GM10266 (cell line): ENCODE measurements at regions not wholly inside any gene's neighbourhood (a gene's known extent, or its start where the extent isn't known, plus 50 kb on each side); places are given as distances from the start of the nearest gene placed in this dataset.

ENCODE experiments used
- DNase-seq: peaks from one replicate; pipeline ENCODE4 v3.0.0; 2012; ENCODE audit errors: extremely low spot score
- TF ChIP-seq, protein P1 (sequence below): IDR thresholded peaks from 2 replicates; pipeline ENCODE4 v1.5.1; 2012; ENCODE audit warnings: mild to moderate bottlenecking, low read depth; ENCODE audit not compliant: control insufficient read depth, insufficient read depth; ENCODE audit errors: missing control alignments

DNA sequence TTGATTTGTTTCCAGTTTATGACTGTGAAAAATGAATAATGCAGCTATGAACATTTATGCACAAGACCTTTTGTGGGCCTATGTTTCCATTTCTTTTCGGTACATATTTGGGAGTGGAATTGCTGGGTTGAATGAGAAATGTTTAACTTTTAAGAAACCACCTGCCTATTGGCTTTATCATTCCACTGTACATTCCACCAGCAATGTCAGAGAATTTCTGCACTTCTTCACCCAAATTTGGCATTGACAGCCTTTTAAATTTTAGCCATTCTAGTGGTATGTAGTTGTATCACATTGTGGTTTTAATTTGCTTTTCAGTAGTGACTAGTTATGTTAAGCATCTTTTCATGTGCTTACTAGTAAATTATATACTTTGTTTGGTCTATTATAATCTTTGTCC is 317.0 kb upstream of the TMTC1 start:
- DNase-seq, result no peak

DNA sequence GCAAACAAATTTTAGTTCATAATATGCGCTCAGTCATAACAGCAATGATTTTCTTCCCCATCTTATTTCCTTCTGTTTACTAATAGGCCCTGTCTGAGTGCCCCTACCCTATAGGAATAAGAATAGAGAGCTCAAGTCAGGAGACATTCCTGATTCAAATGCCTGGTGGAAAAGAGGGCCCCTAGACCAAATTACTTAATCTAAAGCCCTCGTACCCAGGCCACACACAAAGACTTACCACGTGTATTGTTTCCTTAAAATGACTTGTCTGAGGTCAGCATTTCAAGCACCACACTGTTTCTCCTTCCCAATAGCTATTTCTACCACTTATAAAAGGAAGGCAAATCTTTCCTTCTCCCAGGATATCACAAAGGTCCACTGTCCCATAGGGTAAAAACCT is 314.9 kb upstream of the TMTC1 start:
- DNase-seq, result no peak
- TF ChIP-seq, protein P1, sequence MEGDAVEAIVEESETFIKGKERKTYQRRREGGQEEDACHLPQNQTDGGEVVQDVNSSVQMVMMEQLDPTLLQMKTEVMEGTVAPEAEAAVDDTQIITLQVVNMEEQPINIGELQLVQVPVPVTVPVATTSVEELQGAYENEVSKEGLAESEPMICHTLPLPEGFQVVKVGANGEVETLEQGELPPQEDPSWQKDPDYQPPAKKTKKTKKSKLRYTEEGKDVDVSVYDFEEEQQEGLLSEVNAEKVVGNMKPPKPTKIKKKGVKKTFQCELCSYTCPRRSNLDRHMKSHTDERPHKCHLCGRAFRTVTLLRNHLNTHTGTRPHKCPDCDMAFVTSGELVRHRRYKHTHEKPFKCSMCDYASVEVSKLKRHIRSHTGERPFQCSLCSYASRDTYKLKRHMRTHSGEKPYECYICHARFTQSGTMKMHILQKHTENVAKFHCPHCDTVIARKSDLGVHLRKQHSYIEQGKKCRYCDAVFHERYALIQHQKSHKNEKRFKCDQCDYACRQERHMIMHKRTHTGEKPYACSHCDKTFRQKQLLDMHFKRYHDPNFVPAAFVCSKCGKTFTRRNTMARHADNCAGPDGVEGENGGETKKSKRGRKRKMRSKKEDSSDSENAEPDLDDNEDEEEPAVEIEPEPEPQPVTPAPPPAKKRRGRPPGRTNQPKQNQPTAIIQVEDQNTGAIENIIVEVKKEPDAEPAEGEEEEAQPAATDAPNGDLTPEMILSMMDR, result no peak

More for the DNA sequence above, 317.0 kb upstream of the TMTC1 start:
- TF ChIP-seq, protein P1, result no peak

- TF ChIP-seq, protein P1, result no peak
- no peak for DNase-seq
These were observed 311.8 kb upstream of the TMTC1 start for GRCh38 chr12:30095511-30095910.

GRCh38 chr12:30092983-30093617 is 309.4 kb upstream of the TMTC1 start:
- DNase-seq, result no peak
- TF ChIP-seq, protein P1, result no peak

- TF ChIP-seq, protein P1, result no peak
These were observed 306.5 kb upstream of the TMTC1 start for GRCh38 chr12:30090258-30090657.

GRCh38 chr12:30088259-30088995 is 304.7 kb upstream of the TMTC1 start:
- TF ChIP-seq, protein P1, result no peak
- no peak for DNase-seq

More at GRCh38 chr12:30090258-30090657, 306.5 kb upstream of the TMTC1 start:
- DNase-seq, result no peak

DNA sequence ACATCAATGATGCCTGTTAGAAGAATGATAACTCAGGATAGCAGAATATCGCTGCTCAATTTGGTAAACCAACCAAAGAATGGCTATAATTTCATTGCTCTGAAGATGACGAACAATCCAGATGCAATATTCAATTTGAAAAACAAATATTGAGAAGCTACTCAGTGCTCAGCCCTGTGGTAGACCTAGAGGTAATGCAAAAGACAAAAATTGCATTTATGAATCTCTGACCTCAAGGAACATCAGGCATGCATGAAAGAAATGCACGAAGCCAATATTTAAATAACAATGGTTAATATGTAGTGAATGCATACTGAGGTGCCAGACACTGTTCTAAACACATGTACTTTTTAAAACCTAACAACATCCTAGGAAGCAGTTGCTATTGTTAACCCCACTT is 298.6 kb upstream of the TMTC1 start:
- DNase-seq, result no peak
- TF ChIP-seq, protein P1, result no peak
